ENCODE measurements at regions not wholly inside any gene's neighbourhood (a gene's known extent, or its start where the extent isn't known, plus 50 kb on each side); places are given as distances from the start of the nearest gene placed in this dataset.

- no peak for TF ChIP-seq CTCF (IDR thresholded peaks at IDR 0.05)
- no peaks in the 10 kb centered on the region for H3K4me1 Mint-ChIP-seq (ENCODE audit: low read depth)
Measured at GRCh38 chr19:30297969-30298368, 74.2 kb upstream of the ZNF536 start.

GRCh38 chr19:30303131-30303654, 69.0 kb upstream of the ZNF536 start:
- no peaks in the 10 kb centered on the region for H3K4me1 Mint-ChIP-seq (ENCODE audit: low read depth)
- H3K27me3 Mint-ChIP-seq (ENCODE audit: insufficient read depth) = no peaks in the 10 kb centered on the region; the same call in none of the 2 replicates
- H3K27ac Mint-ChIP-seq = no peak overlapping the region
- H3K9me3 Mint-ChIP-seq = peaks cover 68% of the 10 kb centered on the region
- no peaks in the 10 kb centered on the region; the same call in 1 of the 2 replicates for H3K36me3 Mint-ChIP-seq (ENCODE audit: low read depth)
- no peak overlapping the region for H3K4me3 Mint-ChIP-seq
- no peak for TF ChIP-seq CTCF (IDR thresholded peaks at IDR 0.05)
- DNase-seq = no peak

More at GRCh38 chr19:30297969-30298368, 74.2 kb upstream of the ZNF536 start:
- Mint-ChIP-seq H3K9me3 (peaks cover 79% of the 10 kb centered on the region), H3K4me3 (no peak overlapping the region), H3K36me3 (ENCODE audit: low read depth) (peaks cover 7% of the 10 kb centered on the region; the same call in 1 of the 2 replicates), H3K27ac (no peak overlapping the region), H3K27me3 (ENCODE audit: insufficient read depth) (no peaks in the 10 kb centered on the region; the same call in none of the 2 replicates)
- DNase-seq = no peak

GRCh38 chr19:30304540-30304939, 67.6 kb upstream of the ZNF536 start:
- peaks cover 70% of the 10 kb centered on the region for H3K9me3 Mint-ChIP-seq
- no peak for DNase-seq
- H3K36me3 Mint-ChIP-seq (ENCODE audit: low read depth) = no peaks in the 10 kb centered on the region; the same call in 1 of the 2 replicates
- no peak overlapping the region for H3K27ac Mint-ChIP-seq
- no peak for TF ChIP-seq CTCF (IDR thresholded peaks at IDR 0.05)
- no peak overlapping the region for H3K4me3 Mint-ChIP-seq
- H3K27me3 Mint-ChIP-seq (ENCODE audit: insufficient read depth) = no peaks in the 10 kb centered on the region; the same call in none of the 2 replicates
- no peaks in the 10 kb centered on the region for H3K4me1 Mint-ChIP-seq (ENCODE audit: low read depth)

GRCh38 chr19:30305346-30306060, 66.7 kb upstream of the ZNF536 start:
- Mint-ChIP-seq H3K27ac (no peak overlapping the region), H3K4me3 (no peak overlapping the region), H3K9me3 (peaks cover 74% of the 10 kb centered on the region), H3K27me3 (ENCODE audit: insufficient read depth) (no peaks in the 10 kb centered on the region; the same call in 1 of the 2 replicates), H3K36me3 (ENCODE audit: low read depth) (no peaks in the 10 kb centered on the region; the same call in 1 of the 2 replicates), H3K4me1 (ENCODE audit: low read depth) (no peaks in the 10 kb centered on the region)
- DNase-seq = no peak
- no peak for TF ChIP-seq CTCF (IDR thresholded peaks at IDR 0.05)

GRCh38 chr19:30307191-30307974, 64.8 kb upstream of the ZNF536 start:
- no peak for DNase-seq
- Mint-ChIP-seq H3K36me3 (ENCODE audit: low read depth) (no peaks in the 10 kb centered on the region; the same call in 1 of the 2 replicates), H3K27me3 (ENCODE audit: insufficient read depth) (no peaks in the 10 kb centered on the region; the same call in 1 of the 2 replicates), H3K9me3 (peaks cover 73% of the 10 kb centered on the region), H3K4me1 (ENCODE audit: low read depth) (no peaks in the 10 kb centered on the region), H3K4me3 (no peak overlapping the region), H3K27ac (no peak overlapping the region)
- TF ChIP-seq CTCF (IDR thresholded peaks at IDR 0.05) = no peak
